OCI-M2 (cell line): ENCODE measurements at regions not wholly inside any gene's neighbourhood (a gene's known extent, or its start where the extent isn't known, plus 50 kb on each side); places are given as distances from the start of the nearest gene placed in this dataset.

ENCODE experiments used
- DNase-seq: peaks from one replicate; lab custom pipeline; 2025; ENCODE audit not compliant: unreplicated experiment; lab: John Stamatoyannopoulos, UW

DNA sequence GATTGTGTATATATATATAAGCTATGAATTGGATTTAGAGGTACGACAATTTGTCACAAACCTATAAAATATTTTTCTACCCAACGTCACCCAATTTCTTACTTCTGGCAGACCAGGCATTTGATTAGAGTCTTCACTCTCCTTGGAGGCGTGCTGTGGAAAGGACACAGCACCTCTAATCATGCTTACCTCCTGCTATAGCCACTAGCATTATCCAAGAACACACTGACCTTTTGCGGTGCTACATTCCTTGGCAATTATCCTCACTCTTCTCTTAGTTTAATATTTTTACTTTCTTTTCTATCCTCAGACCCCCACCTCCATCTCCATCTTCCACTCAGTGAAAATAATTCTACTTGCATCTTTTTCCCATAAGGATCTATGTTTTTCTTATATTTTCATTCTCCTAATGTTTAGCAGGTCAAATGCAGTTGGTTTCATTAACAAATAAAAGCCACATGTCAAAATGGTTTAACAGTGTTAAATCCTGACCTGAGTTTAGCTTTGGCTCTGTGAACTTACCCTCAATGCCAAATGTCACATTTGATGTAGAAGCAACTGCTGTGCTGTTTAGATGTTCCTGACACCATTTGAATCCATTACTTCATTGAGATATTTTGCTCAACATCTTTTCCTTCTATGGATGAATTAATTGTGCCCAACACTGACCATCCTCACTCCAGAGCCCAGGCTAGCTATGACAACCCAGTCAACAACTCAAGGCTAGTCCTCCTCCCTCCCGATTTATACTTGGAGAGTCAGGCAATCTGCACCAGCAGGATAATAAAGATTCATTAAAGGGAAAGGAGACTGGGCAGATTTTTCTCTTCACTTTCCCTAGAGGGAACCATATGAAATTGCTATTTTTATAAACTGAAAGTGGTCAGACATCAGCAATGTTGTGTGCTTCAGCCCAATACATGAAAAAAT, 240.5 kb downstream of the MREG start:
- no peak for DNase-seq

DNA sequence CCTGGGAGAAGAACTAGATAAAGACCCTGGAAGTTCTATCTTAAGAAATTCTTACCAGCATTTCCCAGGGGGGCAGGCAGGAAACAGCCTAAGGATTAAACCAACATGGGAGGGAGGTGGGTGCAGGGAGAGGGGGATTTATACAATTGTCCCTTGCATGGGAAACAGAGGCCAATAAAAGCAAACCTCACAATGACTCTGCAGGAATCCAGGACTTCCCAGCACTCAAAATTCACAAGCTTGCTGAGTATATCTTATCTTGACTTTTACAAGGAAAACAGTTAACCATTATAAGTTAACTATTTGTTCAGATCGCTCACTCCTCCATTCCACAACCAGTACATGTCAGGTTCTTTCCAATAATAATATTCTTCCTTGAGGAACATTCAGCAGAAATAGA, 241.3 kb downstream of the MREG start:
- DNase-seq, result no peak

DNA sequence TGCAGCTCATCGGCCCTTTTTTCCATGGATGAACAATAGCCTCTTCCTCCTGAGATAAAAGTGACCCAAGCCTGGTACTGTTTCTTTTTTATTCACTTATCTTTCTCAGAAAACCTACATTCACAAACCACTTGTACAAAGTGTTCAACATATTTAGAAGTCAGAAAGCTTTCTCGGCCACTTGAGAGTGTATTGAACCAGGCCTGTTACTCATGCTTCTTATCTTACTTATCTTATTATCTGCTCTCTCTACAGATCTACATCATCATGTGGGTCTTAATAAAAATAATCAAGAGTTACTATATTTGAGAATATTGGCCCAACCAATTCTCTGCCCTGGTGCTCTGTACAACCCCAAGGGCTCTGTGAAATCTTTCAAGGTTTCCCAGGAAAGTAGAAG, 242.1 kb downstream of the MREG start:
- DNase-seq, result no peak

DNA sequence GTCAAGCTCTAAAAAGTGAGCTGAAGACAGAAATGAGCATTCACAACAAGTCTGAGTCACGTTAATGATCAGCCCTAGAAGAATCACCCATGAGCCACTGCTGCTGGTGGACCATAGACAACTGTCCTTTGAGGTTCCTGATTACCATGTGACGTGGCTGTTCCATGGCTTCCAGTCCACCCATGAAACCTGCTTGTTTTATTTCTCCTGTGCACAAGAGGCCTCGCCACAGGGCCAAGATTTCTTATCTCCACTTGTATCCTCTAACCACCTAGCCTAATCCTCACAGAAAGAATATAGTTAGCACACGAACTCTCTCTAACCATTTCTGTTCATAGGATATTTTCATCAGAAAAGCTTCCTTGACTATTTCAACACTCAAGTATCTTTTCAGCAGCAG, 242.7 kb downstream of the MREG start:
- DNase-seq, result no peak

DNA sequence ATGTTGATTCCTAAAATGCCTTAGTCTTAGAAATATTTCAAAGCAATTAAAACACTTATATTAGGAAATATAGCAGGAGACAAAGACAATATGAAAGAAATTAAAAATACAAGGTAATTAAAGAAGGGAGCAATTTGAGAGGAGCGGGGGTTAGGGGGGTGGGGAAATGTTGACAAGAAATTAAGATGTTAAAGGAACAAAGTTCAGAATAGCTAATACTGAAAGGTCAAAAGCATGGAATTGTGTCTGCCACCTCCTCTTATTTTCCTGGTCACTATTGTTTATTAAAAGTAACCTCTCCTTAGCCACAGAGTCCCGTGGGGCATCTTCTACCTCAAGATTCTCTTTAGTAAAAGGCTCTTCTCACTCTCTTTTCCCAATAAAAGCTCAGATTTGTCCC, 244.1 kb downstream of the MREG start:
- DNase-seq, result no peak

DNA sequence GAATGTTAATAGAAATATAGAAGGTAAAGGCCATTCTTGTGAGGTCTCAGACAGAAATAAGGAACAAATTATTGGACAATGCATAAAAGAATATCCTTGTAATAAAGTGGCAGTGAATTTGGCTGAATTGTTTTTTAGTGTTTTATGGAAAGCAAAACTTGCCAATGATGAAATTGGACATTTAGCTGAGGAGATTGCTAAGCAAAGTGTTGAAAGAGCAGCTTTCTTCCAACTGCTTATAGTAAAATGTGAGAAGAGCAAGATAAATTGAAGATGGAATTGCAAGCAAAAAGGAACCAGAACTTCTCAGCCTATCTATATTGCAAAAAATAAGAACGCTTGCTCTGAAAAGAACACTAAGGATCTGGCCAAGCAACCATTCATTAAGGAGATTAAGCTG, 245.7 kb downstream of the MREG start:
- DNase-seq, result no peak

DNA sequence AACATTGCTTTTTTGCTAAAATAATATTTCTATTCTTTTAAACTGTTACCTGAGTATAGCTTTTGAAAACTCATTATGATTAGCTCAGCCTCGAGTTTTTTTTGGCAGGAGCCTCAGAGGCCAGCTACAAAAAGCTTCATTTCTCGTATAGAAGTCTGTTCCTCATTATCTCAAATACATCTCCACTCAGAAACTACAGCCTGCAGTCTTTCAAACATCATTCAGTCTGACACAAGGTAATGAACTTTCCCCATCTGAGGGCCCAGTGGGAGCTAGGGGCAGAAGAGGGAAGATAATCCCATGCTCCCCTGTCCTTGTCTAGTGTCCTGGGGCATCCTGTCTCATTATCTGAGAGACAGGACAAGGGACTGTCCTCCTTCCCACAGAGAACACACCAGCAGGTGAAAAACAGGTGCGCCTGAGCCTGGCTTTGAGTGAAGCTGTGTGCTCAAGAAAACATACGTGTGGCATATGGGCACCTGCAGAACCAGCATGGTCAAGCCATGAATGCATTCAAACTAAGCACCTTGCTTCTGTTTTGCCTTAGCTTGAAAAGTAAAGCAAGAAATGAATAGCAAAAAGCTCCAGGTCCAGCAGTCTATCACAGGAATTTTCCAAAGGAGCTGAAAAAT, 247.5 kb downstream of the MREG start:
- DNase-seq, result no peak

DNA sequence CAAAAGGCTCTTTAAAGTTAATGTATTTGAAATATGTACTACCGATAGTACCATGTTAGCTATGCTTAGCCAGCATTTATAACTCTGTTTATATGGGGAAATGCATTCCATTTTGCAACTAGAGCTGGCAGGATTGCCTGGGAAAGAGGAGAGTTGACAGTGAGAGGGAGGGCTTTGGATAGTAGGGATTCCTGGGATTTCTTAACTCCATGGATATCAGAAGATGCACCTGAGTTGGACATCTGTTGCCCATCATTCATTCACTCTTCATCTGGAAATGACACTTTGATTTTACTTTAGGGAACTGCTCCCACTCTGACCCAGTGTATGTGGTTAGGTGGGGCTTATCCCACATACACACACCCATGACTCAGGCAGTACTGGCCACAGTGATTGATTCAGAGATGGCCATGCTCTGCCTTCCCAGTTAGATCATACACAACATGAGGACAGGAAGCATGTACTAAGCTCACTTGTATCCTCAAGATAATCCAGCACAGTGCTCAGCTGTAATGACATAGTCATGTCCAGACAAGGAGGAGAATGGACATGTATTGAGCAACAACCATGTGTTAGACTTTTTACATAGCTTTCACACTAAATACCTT, 248.8 kb downstream of the MREG start:
- DNase-seq, result no peak

DNA sequence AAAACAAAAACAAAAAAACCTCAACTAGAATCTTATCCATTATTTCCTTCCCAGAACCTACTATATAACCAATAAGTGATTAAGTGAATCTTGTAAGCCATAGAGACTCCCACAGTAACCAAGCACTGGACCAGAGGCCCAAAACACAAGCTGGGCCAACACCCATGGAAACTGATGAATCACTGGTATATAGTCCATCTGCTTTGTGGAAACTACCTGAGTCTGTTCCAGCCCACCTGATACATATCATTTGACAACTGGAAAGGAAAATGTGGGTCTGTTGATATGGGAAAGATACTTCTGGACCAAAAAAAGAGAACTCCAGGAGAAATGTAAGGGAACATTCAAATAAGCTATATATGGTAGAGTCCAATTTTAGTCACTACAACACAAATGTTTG, 252.8 kb downstream of the MREG start:
- DNase-seq, result no peak

DNA sequence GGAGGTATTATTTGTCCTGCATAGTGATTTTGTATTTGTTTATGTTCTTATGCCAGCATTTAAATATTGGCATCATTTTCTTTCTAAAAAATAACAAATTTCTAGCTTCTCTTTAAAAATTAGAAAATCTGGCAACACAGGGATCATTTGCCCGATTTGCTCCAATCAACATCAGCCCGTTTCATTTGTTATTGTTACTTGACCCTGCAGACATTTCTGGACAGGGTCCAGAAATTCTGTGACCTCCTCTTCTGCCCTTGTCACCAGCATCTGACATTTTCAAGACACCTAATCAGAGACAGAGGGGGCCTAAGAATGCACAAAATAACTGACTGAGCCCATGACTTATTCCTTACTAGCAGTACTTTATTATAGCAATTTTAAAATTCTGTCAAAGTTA, 253.3 kb downstream of the MREG start:
- no peak for DNase-seq

DNA sequence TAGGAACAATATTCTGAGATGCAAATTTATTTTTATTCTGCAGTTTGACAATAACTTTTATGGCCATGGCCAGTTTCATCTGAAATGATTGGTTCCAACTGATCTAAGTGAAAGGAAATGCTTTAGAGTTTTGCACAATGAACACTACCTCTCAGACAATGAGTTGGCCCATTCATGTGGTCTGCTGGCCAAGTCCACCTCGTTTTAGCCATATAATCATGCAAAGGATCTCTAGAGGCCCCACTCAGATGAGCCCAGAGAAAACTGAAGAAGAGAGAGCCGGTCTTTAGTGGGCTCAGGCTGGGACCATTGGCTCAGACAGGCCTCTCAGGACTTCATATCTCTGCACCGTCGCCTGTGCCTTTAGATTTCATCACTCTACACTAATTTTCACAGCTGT, 254.7 kb downstream of the MREG start:
- no peak for DNase-seq

DNA sequence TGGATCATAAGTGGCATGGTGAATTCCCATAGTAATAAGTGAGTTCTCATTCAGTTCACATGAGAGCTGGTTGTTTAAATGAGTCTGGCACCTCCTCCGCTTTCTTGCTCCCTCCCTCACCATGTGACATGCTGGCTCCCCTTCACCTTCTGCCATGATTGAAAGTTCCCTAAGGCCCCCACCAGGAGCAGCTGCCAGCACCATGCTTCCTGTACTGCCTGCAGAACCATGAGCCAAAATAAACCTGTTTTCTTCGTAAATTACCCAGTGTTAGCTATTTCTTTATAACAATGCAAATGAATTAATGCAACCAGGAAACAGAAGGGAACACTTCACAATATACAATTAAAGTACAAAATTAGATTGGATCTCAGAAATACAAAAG, 257.0 kb downstream of the MREG start:
- no peak for DNase-seq

DNA sequence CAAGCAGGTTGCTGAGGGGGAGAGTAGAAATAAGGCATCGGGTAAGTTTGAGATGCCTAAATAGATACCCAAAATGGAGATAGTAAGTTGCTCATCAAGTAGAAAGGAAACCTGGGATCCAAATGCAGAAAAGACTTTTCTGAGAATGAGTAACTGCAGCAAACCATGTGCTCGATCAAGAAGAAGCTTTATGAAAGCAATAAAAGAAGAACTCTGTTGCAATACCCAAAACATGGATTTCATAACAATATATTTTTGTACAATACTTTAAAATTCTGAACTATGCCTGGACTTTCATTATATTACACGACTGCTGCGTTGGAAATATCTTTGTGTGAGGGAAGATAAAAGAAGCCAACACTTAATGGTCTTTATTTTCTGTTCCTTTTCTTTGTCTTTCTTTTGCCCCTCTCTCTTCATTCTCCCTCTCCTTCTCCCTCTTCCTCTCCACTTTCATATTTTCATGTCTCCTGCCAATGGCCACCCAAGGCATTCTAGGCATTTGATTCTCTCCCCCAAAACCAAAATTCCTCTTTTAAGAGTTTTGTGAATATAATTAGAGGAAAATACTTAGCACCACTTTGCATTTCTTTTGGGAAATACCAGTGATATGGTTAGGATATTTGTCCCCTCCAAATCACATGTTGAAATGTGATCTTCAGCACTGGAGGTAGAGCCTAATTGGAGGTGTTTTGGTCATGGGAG, 257.6 kb downstream of the MREG start:
- DNase-seq, result no peak

DNA sequence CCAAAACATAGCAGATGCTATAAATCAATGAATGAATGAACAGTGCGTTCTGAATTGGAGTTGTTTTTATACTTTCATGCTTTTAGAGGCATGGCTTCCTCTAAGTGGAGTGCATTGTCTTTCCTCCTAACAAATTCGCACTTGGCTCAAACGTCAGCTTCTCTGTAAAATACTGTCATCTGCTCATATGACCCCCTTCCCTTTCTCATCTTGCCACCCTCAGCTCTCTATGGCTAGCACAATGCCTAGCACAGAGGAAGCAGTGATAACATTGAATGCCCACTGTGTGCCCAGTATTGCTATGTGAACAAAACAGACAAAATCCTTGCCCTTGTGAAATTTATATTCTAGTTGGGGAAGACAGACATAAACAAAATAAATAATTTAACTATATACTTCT, 258.8 kb downstream of the MREG start:
- no peak for DNase-seq

DNA sequence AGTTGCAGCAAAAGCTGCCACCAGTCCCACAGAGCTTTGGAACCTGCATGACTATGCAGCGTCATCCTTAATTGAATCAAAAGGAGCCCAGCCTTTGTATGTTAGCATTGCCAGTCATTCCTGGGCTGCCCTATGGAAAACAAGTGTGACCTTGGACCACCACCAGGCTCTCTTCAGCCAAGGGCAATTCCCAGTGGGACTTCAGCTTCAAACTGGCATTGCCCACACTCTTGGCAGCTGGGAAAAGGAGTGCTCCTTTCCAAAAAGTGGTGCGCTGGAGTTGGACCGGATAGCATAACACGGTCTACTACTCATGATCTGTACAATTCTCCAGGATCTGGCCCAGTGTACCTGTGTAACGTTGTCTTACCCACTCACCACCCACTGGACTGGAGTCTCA, 259.5 kb downstream of the MREG start:
- no peak for DNase-seq

DNA sequence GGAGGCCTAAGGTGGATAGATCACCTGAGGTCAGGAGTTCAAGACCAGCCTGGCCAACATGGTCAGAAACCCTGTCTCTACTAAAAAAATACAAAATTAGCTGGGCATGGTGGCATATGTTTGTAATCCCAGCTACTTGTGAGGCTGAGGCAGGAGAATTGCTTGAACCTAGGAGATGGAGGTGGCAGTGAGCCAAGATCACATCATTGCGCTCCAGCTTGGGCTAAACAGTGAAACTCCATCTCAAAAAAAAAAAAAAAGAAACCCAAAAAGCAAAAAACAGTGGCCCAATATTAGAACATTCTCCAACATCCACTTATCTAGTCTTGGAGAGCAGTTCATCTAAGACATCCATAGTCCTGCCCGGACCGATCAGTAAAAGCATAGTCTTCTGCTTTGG, 260.4 kb downstream of the MREG start:
- DNase-seq, result no peak

DNA sequence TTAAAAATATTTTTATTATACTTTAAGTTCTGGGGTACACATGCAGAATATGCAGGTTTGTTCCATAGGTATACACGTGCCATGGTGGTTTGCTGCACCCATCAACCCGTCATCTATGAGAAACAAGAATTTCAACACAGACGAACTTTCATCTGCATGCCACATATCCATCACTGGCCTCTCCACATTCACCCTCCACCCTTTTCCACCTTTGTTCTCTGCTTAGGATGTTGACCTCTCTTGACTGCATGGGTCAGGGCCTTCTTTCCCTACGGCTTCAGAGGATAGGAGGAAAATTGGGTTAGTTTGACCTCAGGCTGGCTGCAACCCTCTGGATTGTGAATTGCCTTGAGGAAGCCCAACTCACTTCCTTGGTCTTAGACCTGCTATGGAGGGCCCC, 260.9 kb downstream of the MREG start:
- DNase-seq, result no peak

DNA sequence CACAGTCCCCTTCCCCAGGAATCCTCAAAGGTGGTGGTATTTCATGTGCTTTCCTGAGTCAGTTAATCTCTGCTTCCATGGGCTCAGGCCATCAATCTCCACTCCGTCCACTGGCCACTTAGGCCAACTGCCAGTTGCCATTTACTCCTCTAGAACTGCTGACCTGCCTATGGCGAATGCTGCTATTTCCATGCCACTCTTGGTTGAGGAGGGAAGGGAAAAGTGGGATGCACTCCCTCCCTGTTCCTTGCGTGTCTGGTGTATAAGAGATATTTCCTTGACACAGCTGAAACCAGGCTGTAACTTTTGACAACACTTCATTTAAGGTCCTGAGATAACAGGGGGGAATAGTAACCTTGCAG, 261.5 kb downstream of the MREG start:
- no peak for DNase-seq

DNA sequence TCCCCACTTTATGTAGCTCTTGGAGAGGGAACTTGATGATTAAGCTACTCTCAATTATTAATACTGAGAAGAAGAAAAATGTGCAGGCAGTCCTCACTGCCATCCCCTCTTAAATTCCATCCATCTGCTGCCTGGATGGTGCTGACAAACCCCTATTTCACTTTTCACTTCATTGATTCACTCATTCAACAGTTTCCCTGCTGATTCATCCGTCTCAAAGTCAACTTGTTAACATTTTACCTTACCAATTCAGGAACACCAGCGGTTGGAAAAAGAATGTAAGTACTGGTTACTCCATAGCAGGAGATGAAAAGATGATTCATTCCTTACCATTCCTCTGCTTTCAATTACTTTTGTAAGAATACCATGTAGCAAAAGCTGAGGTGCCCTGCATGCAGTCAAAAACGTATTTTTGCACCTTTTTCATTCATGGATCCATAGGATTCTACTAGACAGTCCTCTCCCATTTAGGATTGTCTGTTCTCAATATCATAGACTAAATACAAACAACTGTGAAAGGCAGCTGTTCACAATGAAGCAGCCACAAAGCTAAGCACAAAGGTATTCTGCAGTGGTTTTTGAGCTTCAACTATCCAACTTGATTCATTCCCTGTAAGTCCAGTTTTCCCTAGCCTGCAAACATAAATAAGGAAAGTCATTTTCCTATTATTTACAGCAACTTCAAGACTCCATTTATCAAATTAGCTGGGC, 262.0 kb downstream of the MREG start:
- DNase-seq, result no peak

DNA sequence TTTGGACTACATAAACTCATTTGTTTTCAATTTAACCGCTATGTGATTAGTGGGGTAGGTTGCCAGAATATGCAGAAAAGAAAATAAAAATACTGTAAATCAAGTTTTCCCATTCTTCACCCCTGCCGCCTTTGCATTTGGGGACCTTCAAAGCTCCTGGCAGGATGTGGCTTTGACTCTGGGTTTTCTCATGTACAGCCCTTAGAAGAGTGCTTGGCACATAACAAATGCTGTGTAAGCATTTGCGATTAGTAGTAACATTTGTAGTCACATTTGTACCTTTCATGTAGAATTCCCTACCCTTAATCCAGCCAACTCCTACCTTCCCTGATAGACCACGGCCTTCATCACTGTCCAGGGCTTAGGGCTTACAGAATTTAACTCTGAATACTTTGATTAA, 262.6 kb downstream of the MREG start:
- DNase-seq, result no peak
